ENCODE measurements at regions not wholly inside any gene's neighbourhood (a gene's known extent, or its start where the extent isn't known, plus 50 kb on each side); places are given as distances from the start of the nearest gene placed in this dataset.

DNA sequence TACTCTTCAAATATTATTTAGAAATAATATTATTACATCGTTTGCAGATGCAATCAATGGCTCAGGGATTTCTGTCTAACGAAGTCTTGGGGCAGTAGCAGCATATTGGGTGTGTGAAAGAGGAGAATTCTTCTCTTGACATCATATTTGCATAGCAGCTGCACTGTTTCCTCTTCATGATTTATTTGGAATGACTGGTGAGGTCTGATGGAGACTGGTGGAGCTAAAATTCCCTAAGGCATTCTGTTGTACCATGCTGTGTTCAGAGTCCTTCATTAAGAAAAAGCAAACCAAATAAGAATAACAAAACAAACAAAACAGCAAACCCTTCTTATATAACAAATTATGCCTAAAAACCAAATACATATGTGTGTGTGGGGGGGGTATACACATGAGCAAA lies 177.6 kb downstream of the DIRAS2 start:
- TF ChIP-seq, protein P1, sequence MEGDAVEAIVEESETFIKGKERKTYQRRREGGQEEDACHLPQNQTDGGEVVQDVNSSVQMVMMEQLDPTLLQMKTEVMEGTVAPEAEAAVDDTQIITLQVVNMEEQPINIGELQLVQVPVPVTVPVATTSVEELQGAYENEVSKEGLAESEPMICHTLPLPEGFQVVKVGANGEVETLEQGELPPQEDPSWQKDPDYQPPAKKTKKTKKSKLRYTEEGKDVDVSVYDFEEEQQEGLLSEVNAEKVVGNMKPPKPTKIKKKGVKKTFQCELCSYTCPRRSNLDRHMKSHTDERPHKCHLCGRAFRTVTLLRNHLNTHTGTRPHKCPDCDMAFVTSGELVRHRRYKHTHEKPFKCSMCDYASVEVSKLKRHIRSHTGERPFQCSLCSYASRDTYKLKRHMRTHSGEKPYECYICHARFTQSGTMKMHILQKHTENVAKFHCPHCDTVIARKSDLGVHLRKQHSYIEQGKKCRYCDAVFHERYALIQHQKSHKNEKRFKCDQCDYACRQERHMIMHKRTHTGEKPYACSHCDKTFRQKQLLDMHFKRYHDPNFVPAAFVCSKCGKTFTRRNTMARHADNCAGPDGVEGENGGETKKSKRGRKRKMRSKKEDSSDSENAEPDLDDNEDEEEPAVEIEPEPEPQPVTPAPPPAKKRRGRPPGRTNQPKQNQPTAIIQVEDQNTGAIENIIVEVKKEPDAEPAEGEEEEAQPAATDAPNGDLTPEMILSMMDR (IDR thresholded peaks at IDR 0.05): no peak
- TF ChIP-seq POLR2A (IDR thresholded peaks at IDR 0.05): no peak

All from testis (tissue), 2 donors.